AG09319 (cell line): ENCODE measurements at regions not wholly inside any gene's neighbourhood (a gene's known extent, or its start where the extent isn't known, plus 50 kb on each side); places are given as distances from the start of the nearest gene placed in this dataset.

Experiments
- DNase-seq: peaks from one replicate; pipeline ENCODE4 v3.0.0-alpha.2; 2010; ENCODE audit warnings: low read depth; ENCODE audit errors: extremely low read depth
- TF ChIP-seq, protein P1 (sequence below): IDR thresholded peaks from 2 replicates; pipeline ENCODE4 v1.5.1; 2011; ENCODE audit warnings: low read depth, mild to moderate bottlenecking, inconsistent platforms, low read length, moderate library complexity

DNA sequence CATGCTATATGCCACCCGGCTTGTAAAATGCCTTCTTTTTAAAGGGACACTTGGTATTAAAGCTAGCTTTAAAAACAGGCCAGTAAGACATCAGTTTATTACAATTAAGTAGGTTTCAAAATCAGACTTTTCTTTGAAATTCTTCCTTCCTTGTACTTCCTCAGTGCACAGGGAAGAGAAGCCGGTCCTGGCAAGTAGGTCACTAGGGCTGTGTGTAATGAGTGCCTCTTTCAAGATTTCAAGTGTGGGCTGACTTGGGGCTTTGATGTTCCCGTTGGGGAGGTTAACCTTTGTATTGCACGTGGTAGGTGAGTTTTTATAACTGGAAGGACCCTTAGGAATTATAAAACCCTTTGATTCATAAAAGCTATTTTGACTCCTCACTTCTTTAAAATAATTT is 566.4 kb upstream of the ID2 start:
- TF ChIP-seq, protein P1, sequence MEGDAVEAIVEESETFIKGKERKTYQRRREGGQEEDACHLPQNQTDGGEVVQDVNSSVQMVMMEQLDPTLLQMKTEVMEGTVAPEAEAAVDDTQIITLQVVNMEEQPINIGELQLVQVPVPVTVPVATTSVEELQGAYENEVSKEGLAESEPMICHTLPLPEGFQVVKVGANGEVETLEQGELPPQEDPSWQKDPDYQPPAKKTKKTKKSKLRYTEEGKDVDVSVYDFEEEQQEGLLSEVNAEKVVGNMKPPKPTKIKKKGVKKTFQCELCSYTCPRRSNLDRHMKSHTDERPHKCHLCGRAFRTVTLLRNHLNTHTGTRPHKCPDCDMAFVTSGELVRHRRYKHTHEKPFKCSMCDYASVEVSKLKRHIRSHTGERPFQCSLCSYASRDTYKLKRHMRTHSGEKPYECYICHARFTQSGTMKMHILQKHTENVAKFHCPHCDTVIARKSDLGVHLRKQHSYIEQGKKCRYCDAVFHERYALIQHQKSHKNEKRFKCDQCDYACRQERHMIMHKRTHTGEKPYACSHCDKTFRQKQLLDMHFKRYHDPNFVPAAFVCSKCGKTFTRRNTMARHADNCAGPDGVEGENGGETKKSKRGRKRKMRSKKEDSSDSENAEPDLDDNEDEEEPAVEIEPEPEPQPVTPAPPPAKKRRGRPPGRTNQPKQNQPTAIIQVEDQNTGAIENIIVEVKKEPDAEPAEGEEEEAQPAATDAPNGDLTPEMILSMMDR = no peak
- DNase-seq = no peak

DNA sequence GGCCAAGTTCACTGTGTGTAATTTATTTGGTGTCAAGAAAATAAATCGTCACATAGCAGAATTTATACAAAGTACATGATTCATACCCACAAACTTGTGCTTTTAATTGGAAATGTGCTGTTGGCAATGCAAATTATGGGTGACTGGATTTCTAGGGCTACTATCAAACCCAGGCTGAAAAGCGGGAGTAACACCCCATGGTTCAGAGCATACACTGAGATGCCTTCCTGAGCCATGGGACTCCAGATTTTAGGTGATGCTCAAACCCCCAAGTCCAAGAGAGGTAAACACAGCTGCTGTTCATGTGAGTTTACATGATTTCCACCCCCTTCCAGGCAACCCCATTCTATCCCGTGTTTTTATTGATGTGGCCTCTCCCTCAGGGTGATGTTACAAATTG is 565.9 kb upstream of the ID2 start:
- DNase-seq = no peak
- TF ChIP-seq, protein P1 = no peak

DNA sequence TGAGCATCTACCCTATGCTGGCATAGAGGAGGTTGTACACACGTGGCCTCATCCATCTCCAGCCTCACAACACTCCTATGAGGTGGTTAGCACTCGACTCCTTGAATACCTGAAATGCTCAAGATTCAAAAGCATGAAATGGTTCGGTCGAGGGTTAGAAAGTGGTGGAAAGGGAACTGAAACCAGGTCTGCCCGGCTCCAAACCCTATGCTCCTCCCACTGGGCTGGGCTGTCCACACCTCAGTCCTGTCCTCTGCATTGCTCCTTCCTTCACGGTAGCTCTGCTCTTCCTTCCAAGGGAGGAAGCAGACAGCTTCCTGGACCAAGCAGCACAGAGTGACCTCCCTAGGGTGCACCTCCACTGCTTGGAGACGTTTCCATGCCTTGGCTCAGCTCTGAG is 565.2 kb upstream of the ID2 start:
- TF ChIP-seq, protein P1 = no peak
- no peak for DNase-seq

DNA sequence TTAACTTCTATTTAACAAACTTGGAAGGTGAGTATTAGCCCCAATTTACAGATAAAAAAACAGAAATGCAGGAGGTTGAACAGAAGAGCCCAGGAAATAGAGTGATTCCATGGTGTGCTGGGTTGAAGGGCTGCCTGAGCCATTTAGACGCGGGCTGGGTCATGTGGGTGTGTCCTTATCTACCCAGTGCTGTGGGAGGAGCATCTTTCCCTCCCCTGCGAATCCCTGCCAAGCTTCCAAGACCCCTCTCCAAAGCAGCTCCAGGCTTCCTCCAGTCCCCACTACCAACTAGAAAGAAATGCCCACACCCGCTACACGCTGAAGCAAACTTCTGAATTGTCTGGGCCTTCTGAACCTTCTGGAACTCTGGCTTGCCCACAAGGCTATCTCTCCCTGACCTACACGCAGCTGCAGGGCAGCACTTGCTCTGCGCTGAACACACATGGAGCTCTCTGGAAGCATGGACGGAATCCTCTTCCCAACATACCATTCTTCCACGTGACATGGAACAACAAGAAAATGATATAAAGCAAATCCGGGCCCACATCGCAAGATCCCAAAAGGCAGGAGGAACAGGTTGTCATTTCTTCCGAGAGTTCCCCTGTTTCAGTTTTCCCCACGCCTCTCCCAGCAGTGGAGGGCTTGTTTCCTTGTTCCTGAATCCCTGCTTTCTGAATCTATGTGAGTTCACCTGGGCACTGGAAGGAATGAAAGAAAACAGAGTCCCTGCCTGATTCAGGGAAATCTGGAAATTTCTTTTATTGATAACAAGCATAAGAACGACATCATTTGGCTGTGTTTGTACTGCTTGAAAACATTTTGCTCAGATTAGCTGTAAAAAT is 562.7 kb upstream of the ID2 start:
- TF ChIP-seq, protein P1 = no peak
- DNase-seq = no peak

DNA sequence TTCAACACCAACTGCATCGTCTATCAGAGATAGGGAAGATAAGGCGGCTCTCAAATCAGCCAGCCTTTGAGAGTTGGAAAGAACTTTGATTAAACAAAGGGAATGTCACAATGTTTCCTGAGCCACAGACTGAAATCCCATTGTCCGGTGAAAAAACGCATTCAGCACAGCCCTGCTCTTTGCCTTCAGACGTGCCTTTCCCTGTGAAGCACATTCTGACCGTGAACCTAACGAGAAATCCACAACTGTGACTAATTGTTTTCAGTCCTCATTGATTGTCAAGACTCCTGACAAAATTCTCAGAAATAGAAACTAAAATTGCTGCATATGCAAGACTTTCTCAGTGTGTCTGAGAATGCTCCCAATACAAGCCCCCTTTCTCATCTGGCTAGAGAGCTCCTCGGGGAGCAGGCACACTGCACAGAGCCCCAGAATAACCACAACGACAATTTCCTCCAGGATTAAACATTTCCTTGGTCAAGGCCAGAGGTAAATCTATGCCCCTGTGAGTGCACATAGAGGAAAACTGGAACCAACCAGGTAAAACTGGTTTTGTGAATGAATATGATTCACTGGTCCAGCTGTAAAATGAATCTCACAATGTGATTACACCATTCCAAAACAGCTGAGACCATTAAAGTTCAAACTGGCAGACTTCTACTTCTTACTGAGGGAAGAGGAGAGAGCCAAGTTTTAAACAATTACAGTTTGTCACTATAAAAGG is 561.9 kb upstream of the ID2 start:
- TF ChIP-seq, protein P1 = no peak

DNA sequence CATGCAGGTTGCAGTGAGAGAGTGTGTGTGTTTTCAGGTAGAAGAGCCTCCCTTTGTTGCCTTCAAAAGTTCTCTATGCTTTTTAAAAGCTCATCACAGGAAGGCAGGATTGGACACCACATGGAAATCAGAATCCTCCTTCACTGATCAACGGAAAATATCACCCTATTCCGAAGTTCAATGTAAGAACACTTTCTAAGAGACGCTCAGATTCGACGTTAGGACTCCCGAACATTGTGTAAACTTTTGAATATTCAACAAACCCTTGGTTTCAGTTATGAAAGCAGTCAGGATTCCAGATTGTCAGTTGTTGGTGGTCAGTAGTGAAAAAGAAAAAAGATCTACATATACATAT is 561.4 kb upstream of the ID2 start:
- TF ChIP-seq, protein P1 = no peak
- no peak for DNase-seq

More for the DNA sequence above, 561.9 kb upstream of the ID2 start:
- no peak for DNase-seq
